ENCODE measurements at regions not wholly inside any gene's neighbourhood (a gene's known extent, or its start where the extent isn't known, plus 50 kb on each side); places are given as distances from the start of the nearest gene placed in this dataset.

- no peak for TF ChIP-seq CTCF (IDR thresholded peaks at IDR 0.05; ENCODE audit: insufficient read depth, low read length, missing control alignments)
- H3K4me3 ChIP-seq (ENCODE audit: low read depth, low read length), result no peak overlapping the region
- DNase-seq (ENCODE audit: low read depth, low spot score), result no peak
- CTCF ChIA-PET, result no interaction called here
- POLR2A ChIA-PET, result interaction anchor here (1.0 kb wide), 1 partner anchor 48 kb away, joined by 3 read pairs; no protein-coding TSS in a partner anchor
Observed at GRCh38 chr9:72422214-72422613, 57.2 kb upstream of the ZFAND5 start.

GRCh38 chr9:72420783-72421182 is 55.8 kb upstream of the ZFAND5 start:
- CTCF ChIA-PET, result interaction anchor here (1.2 kb wide), 1 partner anchor 9 kb away, joined by 3 read pairs; no protein-coding TSS in a partner anchor
- POLR2A ChIA-PET, result no interaction called here
- no peak for DNase-seq (ENCODE audit: low read depth, low spot score)
- H3K4me3 ChIP-seq (ENCODE audit: low read depth, low read length), result no peak overlapping the region
- TF ChIP-seq CTCF (IDR thresholded peaks at IDR 0.05; ENCODE audit: insufficient read depth, low read length, missing control alignments), result no peak

GRCh38 chr9:72415948-72416347 is 50.9 kb upstream of the ZFAND5 start:
- no peak for DNase-seq (ENCODE audit: low read depth, low spot score)
- no peak for TF ChIP-seq CTCF (IDR thresholded peaks at IDR 0.05; ENCODE audit: insufficient read depth, low read length, missing control alignments)
- CTCF ChIA-PET, result no interaction called here
- POLR2A ChIA-PET, result no interaction called here
- H3K4me3 ChIP-seq (ENCODE audit: low read depth, low read length), result no peak overlapping the region

GRCh38 chr9:72415163-72415562 is 50.2 kb upstream of the ZFAND5 start:
- DNase-seq (ENCODE audit: low read depth, low spot score), result no peak
- ChIA-PET POLR2A (no interaction called here), CTCF (no interaction called here)
- TF ChIP-seq CTCF (IDR thresholded peaks at IDR 0.05; ENCODE audit: insufficient read depth, low read length, missing control alignments), result no peak
- H3K4me3 ChIP-seq (ENCODE audit: low read depth, low read length), result no peak overlapping the region
